Progenitor cell of endocrine pancreas (in vitro differentiated cells): ENCODE measurements at regions not wholly inside any gene's neighbourhood (a gene's known extent, or its start where the extent isn't known, plus 50 kb on each side); places are given as distances from the start of the nearest gene placed in this dataset.

Source experiments
- DNase-seq: peaks from one replicate; pipeline ENCODE4 v3.0.0; 2021; ENCODE audit warnings: low spot score; ENCODE audit not compliant: unreplicated experiment
- H3K27ac Mint-ChIP-seq: 2 replicates; pipeline ENCODE4 v1.8.0; 2021; ENCODE audit warnings: mild to moderate bottlenecking, moderate library complexity, mixed read lengths
- H3K27me3 Mint-ChIP-seq: 2 replicates; pipeline ENCODE4 v1.8.0; 2021; ENCODE audit warnings: mixed read lengths
- H3K36me3 Mint-ChIP-seq: 2 replicates; pipeline ENCODE4 v1.8.0; 2022; ENCODE audit warnings: mixed read lengths; ENCODE audit not compliant: insufficient read depth
- H3K4me1 Mint-ChIP-seq: 2 replicates; pipeline ENCODE4 v1.8.0; 2021; ENCODE audit warnings: low read depth, mixed read lengths
- H3K4me3 Mint-ChIP-seq: 2 replicates; pipeline ENCODE4 v1.8.0; 2021; ENCODE audit warnings: low read depth, mild to moderate bottlenecking, moderate library complexity, mixed read lengths
- H3K9me3 Mint-ChIP-seq: 2 replicates; pipeline ENCODE4 v1.8.0; 2021; ENCODE audit warnings: low read depth, mixed read lengths
- CTCF ChIP-seq: fragments of 200-600 bp; sonication (generic); IDR thresholded peaks from one replicate; pipeline ENCODE4 v1.5.0; 2021; ENCODE audit warnings: antibody characterized with exemption, mild to moderate bottlenecking; ENCODE audit not compliant: unreplicated experiment

- Mint-ChIP-seq H3K4me1 (peaks cover 15% of the 10 kb centered on the region), H3K27ac (no peak overlapping the region), H3K9me3 (no peaks in the 10 kb centered on the region), H3K27me3 (no peaks in the 10 kb centered on the region), H3K36me3 (no peaks in the 10 kb centered on the region), H3K4me3 (no peak overlapping the region)
- TF ChIP-seq CTCF: no peak
- no peak for DNase-seq
Observed at GRCh38 chr1:56442290-56442877, 137.0 kb downstream of the PLPP3 start.

GRCh38 chr1:56441601-56442000 lies 137.8 kb downstream of the PLPP3 start:
- no peak overlapping the region for H3K27ac Mint-ChIP-seq
- TF ChIP-seq CTCF: no peak
- H3K9me3 Mint-ChIP-seq: no peaks in the 10 kb centered on the region
- peaks cover 22% of the 10 kb centered on the region for H3K4me1 Mint-ChIP-seq
- no peaks in the 10 kb centered on the region for H3K36me3 Mint-ChIP-seq
- no peak for DNase-seq
- no peak overlapping the region for H3K4me3 Mint-ChIP-seq
- no peaks in the 10 kb centered on the region for H3K27me3 Mint-ChIP-seq

- no peaks in the 10 kb centered on the region for H3K9me3 Mint-ChIP-seq
- H3K4me1 Mint-ChIP-seq: peaks cover 37% of the 10 kb centered on the region
- no peak for TF ChIP-seq CTCF
- no peaks in the 10 kb centered on the region for H3K27me3 Mint-ChIP-seq
- H3K4me3 Mint-ChIP-seq: no peak overlapping the region
- no peak for DNase-seq
- H3K27ac Mint-ChIP-seq: no peak overlapping the region
- H3K36me3 Mint-ChIP-seq: no peaks in the 10 kb centered on the region
Observed at GRCh38 chr1:56439610-56440264, 139.6 kb downstream of the PLPP3 start.

GRCh38 chr1:56438901-56439551 lies 140.3 kb downstream of the PLPP3 start:
- no peak for DNase-seq
- Mint-ChIP-seq H3K36me3 (no peaks in the 10 kb centered on the region), H3K27ac (no peak overlapping the region), H3K9me3 (no peaks in the 10 kb centered on the region), H3K4me1 (peaks cover 43% of the 10 kb centered on the region), H3K27me3 (no peaks in the 10 kb centered on the region), H3K4me3 (no peak overlapping the region)
- TF ChIP-seq CTCF: no peak

- H3K27ac Mint-ChIP-seq: peak overlapping the region; percentile 81
- H3K27me3 Mint-ChIP-seq: no peaks in the 10 kb centered on the region
- TF ChIP-seq CTCF: no peak
- peaks cover 54% of the 10 kb centered on the region for H3K4me1 Mint-ChIP-seq
- DNase-seq: no peak
- no peaks in the 10 kb centered on the region for H3K36me3 Mint-ChIP-seq
- H3K4me3 Mint-ChIP-seq: no peak overlapping the region
- H3K9me3 Mint-ChIP-seq: no peaks in the 10 kb centered on the region
Observed at GRCh38 chr1:56437959-56438358, 141.4 kb downstream of the PLPP3 start.
